ENCODE measurements at regions not wholly inside any gene's neighbourhood (a gene's known extent, or its start where the extent isn't known, plus 50 kb on each side); places are given as distances from the start of the nearest gene placed in this dataset.

DNA sequence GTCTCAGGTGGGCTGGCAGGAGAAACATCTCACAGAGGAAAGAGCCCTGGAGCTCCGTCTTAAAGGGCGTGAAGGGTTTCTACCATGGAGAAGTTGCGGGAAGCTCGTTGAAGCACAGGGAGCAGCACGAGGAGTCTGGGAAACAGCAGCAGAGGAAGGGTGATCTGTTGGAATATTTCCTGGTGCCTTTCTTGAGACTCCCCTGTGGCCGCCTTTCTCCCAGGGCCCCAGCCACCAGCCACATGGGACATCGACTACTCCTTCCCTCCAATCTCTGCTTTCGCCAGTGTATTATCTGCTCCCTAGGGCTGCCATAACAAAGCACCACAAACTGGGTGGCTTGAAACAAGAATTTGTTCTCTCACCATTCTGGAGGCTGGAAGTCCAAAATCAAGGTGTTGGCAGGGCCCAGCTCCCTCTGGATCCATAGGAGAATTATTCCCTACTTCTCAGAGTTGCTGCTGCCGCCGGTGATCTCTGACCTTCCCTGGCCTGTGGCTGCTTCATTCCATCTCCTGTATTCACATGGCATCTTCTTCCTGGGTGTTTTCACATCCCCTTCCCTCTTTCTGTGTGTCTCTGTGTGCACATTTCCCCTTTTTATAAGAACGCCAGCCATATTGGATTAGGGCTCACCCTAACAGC is 152.8 kb upstream of the GSC start:
- TF ChIP-seq, protein P1, sequence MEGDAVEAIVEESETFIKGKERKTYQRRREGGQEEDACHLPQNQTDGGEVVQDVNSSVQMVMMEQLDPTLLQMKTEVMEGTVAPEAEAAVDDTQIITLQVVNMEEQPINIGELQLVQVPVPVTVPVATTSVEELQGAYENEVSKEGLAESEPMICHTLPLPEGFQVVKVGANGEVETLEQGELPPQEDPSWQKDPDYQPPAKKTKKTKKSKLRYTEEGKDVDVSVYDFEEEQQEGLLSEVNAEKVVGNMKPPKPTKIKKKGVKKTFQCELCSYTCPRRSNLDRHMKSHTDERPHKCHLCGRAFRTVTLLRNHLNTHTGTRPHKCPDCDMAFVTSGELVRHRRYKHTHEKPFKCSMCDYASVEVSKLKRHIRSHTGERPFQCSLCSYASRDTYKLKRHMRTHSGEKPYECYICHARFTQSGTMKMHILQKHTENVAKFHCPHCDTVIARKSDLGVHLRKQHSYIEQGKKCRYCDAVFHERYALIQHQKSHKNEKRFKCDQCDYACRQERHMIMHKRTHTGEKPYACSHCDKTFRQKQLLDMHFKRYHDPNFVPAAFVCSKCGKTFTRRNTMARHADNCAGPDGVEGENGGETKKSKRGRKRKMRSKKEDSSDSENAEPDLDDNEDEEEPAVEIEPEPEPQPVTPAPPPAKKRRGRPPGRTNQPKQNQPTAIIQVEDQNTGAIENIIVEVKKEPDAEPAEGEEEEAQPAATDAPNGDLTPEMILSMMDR (IDR thresholded peaks at IDR 0.05), result no peak
- no peak for TF ChIP-seq POLR2A (IDR thresholded peaks at IDR 0.05)

All from thyroid gland (tissue), 4 donors.